HG03060 (cell line): ENCODE measurements at regions not wholly inside any gene's neighbourhood (a gene's known extent, or its start where the extent isn't known, plus 50 kb on each side); places are given as distances from the start of the nearest gene placed in this dataset.

Source experiments
- ATAC-seq: cut with Tn5 transposase; IDR thresholded peaks from one replicate; pipeline ENCODE4 v1.9.1; 2021; ENCODE audit warnings: low read depth, moderate number of reproducible peaks; ENCODE audit not compliant: unreplicated experiment

DNA sequence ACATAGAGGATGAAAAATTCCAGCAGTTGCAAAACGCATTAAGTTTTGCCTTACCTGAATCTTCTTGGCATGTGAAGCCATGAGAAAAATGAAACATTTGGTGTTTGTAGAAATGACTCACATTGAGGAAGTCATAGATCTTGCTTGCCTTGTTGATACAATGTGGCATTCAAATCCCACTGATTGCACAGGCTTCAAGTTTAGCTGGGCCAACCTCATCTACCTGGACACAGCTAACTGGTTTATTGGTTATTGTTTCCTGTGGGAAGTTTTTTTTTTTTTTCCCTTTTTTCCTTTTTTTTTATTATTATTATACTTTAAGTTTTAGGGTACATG is 168.9 kb upstream of the C21orf91 start:
- ATAC-seq, result no peak

GRCh38 chr21:17987382-17988101 is 168.4 kb upstream of the C21orf91 start:
- ATAC-seq, result no peak

GRCh38 chr21:17981060-17981740 is 162.0 kb upstream of the C21orf91 start:
- ATAC-seq, result no peak

DNA sequence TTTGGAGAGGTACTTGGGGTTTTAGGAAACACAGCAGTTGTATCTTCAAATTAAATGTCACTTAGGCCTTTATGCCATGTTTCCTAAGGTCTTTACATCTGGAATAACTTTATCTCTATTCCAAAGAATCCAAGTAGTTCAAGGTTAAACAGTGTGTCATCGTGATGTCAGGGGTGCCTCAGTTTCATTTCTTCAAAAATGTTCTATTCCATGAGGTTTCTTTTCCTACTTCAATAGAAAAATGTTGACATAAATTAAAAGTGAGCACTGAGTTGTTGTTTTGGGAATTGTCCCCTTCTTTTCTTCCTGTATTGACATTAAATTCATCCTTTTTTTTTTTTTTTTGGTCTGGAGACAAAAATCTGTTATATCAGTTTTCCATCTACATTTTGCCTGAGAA is 160.6 kb upstream of the C21orf91 start:
- no peak for ATAC-seq

- no peak for ATAC-seq
Measured at GRCh38 chr21:17978895-17979294, 159.7 kb upstream of the C21orf91 start.

GRCh38 chr21:17976691-17977090 is 157.5 kb upstream of the C21orf91 start:
- no peak for ATAC-seq

GRCh38 chr21:17976139-17976538 is 157.0 kb upstream of the C21orf91 start:
- no peak for ATAC-seq

DNA sequence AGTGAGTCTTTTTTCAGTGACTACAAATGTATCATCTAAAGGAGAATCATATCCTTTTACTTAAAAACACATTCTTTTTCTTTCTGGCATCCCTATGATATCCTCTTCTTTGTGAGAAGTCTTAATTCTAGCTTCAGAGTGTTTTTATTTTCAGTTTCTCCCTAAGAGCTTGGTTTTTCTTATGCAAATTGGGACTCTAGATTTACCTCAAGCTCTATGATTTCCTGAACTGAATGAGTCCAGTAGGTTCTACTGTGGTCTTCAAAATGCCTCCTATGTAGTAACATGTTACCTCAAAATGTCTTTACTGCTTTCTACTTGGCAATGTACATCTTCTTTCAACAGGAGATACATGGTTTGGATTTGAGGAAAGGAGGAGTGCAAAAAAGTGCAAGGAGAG is 148.2 kb upstream of the C21orf91 start:
- ATAC-seq, result no peak

DNA sequence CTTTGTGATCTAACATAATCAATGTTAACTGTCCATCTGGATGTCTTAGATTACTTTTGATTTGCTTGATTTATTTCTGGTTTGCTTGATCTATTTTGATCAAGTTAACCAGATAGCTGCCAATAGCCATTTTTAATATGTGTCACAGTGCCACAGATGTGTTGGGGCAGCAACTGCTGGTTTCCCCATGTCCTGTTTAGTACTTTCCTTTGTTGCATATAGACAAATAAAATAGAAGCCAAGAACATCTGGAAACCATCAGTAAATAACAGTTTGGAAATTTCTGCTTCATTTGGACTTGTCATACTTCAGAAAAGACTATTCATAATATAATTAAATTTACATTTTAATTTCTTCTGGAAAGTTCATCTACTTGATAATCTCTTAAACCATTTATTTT is 145.6 kb upstream of the C21orf91 start:
- ATAC-seq, result no peak

DNA sequence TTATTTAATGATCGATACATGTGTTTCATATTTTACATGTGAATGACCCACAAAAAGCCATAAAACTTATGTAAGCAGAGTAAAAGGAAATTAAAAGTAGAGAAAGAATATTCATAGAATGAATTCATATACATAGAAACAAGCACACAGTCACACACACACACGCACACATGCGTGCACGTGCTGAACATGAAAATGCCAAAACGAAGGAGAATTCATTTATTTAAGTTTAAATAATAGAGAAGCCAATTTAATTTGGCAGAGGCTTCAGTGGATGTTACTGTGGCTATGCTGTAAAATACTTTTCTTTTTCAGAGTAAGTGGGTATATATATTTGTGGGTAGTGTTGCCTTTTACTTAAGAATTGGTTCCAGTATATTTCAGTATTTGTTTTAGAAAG is 145.0 kb upstream of the C21orf91 start:
- no peak for ATAC-seq

- ATAC-seq, result no peak
Measured at GRCh38 chr21:17950591-17950990, 131.4 kb upstream of the C21orf91 start.

DNA sequence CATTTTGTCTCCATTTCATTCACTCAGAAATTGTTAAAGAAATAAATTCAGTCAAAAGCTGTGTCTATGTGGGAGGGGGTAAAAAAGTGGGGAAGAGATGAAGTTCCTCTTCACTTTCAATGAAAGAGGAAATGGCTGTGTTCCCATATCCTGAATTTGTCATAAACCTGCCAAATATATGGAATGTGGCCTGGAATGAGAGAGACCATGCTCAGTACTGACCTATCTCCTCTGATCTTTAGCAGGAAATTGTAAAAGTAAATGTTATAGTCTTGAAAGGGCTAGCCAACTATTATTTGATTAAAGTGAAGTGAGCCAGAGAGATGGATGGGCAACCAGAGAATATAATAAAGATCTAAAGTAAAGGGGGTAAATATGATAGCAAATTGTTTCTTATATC is 130.3 kb upstream of the C21orf91 start:
- ATAC-seq, result no peak

GRCh38 chr21:17947531-17947930 is 128.4 kb upstream of the C21orf91 start:
- ATAC-seq, result no peak

GRCh38 chr21:17931080-17931479 is 111.9 kb upstream of the C21orf91 start:
- no peak for ATAC-seq

DNA sequence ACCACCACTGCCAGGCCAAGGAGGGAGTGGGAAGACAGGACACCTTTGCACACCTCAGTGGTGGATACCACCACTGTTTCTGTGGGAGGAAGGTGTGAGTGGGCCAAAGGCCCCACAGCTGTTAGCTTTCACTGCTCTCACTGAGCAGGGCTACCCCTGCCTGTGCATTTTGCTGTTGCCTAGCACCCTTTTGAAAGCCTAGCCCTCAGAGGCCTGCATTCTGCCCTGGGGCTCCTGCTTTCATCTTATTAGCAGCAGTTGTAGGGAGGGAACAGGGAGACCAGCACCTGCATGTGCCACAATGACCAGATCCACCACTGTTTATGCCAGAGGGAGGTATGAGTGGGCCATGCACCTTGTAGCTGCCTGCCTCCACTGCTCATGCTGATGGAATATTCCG is 110.9 kb upstream of the C21orf91 start:
- no peak for ATAC-seq

GRCh38 chr21:17929510-17929909 is 110.4 kb upstream of the C21orf91 start:
- ATAC-seq, result no peak

DNA sequence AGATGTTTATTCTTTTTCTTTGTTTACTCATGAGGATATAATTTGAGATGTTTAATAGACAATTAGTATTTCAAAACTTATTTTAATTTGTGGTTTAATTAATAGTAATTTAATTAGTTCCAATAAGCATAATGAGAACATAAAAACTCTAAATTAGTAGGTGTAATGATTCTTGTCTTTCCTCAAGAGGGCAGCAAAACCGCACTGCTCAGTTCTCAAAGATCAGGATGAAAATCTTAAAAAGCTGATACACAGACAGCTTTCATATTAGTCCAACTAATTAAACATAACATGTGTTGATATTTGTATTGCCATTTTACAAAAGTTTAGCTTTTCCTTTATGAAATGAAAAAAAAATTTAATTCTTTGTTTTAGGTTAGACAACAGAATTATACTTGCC is 106.7 kb upstream of the C21orf91 start:
- ATAC-seq, result no peak

GRCh38 chr21:17925000-17925610 is 105.9 kb upstream of the C21orf91 start:
- peak; percentile 90 for ATAC-seq

- ATAC-seq, result no peak
Measured at GRCh38 chr21:17921579-17922530, 102.7 kb upstream of the C21orf91 start.

DNA sequence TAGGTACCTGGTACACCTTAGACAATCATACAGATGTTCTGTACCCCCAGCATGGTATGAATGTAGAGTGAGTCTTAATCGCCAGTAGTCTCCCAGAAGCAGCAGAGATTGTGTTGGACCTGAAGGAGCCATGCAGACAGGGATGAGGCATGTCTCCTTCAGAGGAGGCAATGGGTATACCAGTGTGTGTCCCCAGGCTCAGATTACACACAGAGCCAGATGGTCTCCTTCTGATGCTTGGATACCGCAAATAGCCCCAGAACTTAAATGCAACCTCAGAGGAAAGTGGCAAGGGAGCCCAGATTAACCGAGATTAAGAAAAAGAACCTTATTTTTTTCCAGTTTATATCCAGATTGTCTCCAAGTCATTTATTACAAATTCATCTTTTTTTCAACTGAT is 96.8 kb upstream of the C21orf91 start:
- ATAC-seq, result no peak

DNA sequence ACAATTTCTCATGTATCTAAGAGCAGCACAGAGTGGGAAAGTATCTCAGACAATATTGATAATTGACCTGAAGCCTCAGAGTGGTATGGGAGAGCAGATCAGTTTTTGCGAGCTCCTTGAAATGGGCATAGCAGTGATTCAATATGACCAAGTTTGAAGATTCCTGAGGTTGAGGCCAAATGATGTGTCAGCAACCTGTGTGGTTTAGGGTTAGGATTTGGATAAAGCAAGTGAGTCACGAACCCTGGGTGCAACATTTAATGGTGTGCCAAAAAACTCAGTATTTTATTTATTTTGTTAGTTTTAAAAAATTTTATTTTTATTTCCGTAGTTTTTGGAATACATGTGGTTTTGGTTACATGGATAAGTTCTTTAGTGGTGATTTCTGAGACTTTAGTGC is 92.5 kb upstream of the C21orf91 start:
- no peak for ATAC-seq
